CD14-positive monocyte (primary cell): ENCODE measurements at regions not wholly inside any gene's neighbourhood (a gene's known extent, or its start where the extent isn't known, plus 50 kb on each side); places are given as distances from the start of the nearest gene placed in this dataset.

Experiments
- DNase-seq, 3 donors: peaks; one replicate each; pipeline ENCODE4 v3.0.0-alpha.2; 2011 to 2022
- H2AFZ ChIP-seq: 2 replicates; pipeline ENCODE4 v1.6.0; 2012; ENCODE audit warnings: mild to moderate bottlenecking, low read depth, low read length, inconsistent platforms; ENCODE audit not compliant: insufficient read depth, poor library complexity, severe bottlenecking
- H3K27ac ChIP-seq, 2 donors: 1 replicate in 1 of 2; 2 replicates in 1 of 2; pipeline ENCODE4 v1.5.1; 2012 to 2013; ENCODE audit warnings: low read length in 2 of 2, control low read depth in 1 of 2, inconsistent platforms in 1 of 2, low read depth in 1 of 2, mild to moderate bottlenecking in 1 of 2
- H3K27me3 ChIP-seq, 2 donors: one replicate each; pipeline versions ENCODE4 v1.6.0 to v1.6.1; 2011 to 2013; ENCODE audit warnings: low read length in 2 of 2; ENCODE audit not compliant: control insufficient read depth in 2 of 2, insufficient read depth in 2 of 2
- H3K36me3 ChIP-seq, 2 donors: replicated peaks in 1 of 2; 1 replicate in 1 of 2; 2 replicates in 1 of 2; pipeline versions ENCODE4 v1.5.1 to v1.6.1; 2012 to 2013; ENCODE audit warnings: low read length in 2 of 2, control low read depth in 1 of 2, inconsistent platforms in 1 of 2, mild to moderate bottlenecking in 1 of 2; ENCODE audit not compliant: insufficient read depth in 2 of 2, control insufficient read depth in 1 of 2
- H3K4me1 ChIP-seq, 2 donors: 1 replicate in 1 of 2; 2 replicates in 1 of 2; pipeline versions ENCODE4 v1.5.1 to v1.6.1; 2012 to 2013; ENCODE audit warnings: low read length in 2 of 2, control low read depth in 1 of 2, inconsistent platforms in 1 of 2, mild to moderate bottlenecking in 1 of 2, moderate library complexity in 1 of 2; ENCODE audit not compliant: insufficient read depth in 2 of 2, control insufficient read depth in 1 of 2
- H3K4me2 ChIP-seq: replicated peaks from 2 replicates; pipeline ENCODE3; 2012; ENCODE audit warnings: low read length, moderate library complexity, mild to moderate bottlenecking; ENCODE audit not compliant: poor library complexity, severe bottlenecking; ENCODE audit errors: extremely low read depth
- H3K4me3 ChIP-seq, 3 experiments: fragments of 200-600 bp in 1 of 3; sonication (generic) in 1 of 3; replicated peaks in 1 of 3; 1 replicate in 2 of 3; 2 replicates in 1 of 3; pipeline ENCODE4 v1.5.1; 2011 to 2013; ENCODE audit warnings: low read length in 3 of 3, mild to moderate bottlenecking in 3 of 3, control low read depth in 2 of 3, low read depth in 2 of 3, inconsistent platforms in 1 of 3, moderate library complexity in 1 of 3
- H3K79me2 ChIP-seq: 2 replicates; pipeline ENCODE4 v1.6.0; 2012; ENCODE audit warnings: mild to moderate bottlenecking, control low read depth, inconsistent platforms, low read length, moderate library complexity; ENCODE audit not compliant: insufficient read depth
- H3K9ac ChIP-seq: 2 replicates; pipeline ENCODE4 v1.6.0; 2017; ENCODE audit warnings: low read length, mild to moderate bottlenecking; ENCODE audit not compliant: insufficient read depth, poor library complexity, severe bottlenecking
- H3K9me3 ChIP-seq, 2 donors: replicated peaks in 1 of 2; 1 replicate in 1 of 2; 2 replicates in 1 of 2; pipeline versions ENCODE4 v1.5.1 to v1.6.1; 2012 to 2013; ENCODE audit warnings: low read length in 2 of 2, control low read depth in 1 of 2; ENCODE audit not compliant: control insufficient read depth in 1 of 2, insufficient read depth in 1 of 2
- H4K20me1 ChIP-seq: 2 replicates; pipeline ENCODE4 v1.6.0; 2012; ENCODE audit warnings: mild to moderate bottlenecking, low read length, control low read depth, moderate library complexity; ENCODE audit not compliant: insufficient read depth
- H3K27ac Mint-ChIP-seq, 7 donors: one replicate each; pipeline ENCODE4 v1.8.0; 2020; ENCODE audit warnings: mild to moderate bottlenecking in 7 of 7, mixed read lengths in 7 of 7, moderate library complexity in 6 of 7, inconsistent platforms in 2 of 7
- H3K27me3 Mint-ChIP-seq, 3 donors: one replicate each; pipeline ENCODE4 v1.8.0; 2021 to 2022; ENCODE audit warnings: low read depth in 3 of 3, mild to moderate bottlenecking in 3 of 3, mixed read lengths in 3 of 3, moderate library complexity in 3 of 3, inconsistent platforms in 1 of 3
- H3K36me3 Mint-ChIP-seq, 2 donors: one replicate each; pipeline ENCODE4 v1.8.0; 2020; ENCODE audit warnings: mixed read lengths in 2 of 2, inconsistent platforms in 1 of 2, mild to moderate bottlenecking in 1 of 2
- H3K4me1 Mint-ChIP-seq: one replicate; pipeline ENCODE4 v1.8.0; 2020; ENCODE audit warnings: mild to moderate bottlenecking, mixed read lengths
- H3K4me3 Mint-ChIP-seq, 2 donors: one replicate each; pipeline ENCODE4 v1.8.0; 2020; ENCODE audit warnings: mild to moderate bottlenecking in 2 of 2, mixed read lengths in 2 of 2, moderate library complexity in 1 of 2
- H3K9me3 Mint-ChIP-seq, 7 donors: one replicate each; pipeline ENCODE4 v1.8.0; 2020 to 2022; ENCODE audit warnings: mixed read lengths in 7 of 7, mild to moderate bottlenecking in 6 of 7, moderate library complexity in 6 of 7, inconsistent platforms in 2 of 7
- CTCF ChIP-seq: fragments of 200-600 bp; IDR thresholded peaks from one replicate; pipeline ENCODE4 v1.8.0; 2022; ENCODE audit warnings: antibody characterized with exemption, mild to moderate bottlenecking
- whole genome bisulfite sequencing: methylation state at CpG from one replicate; pipeline ENCODE4 v1.1.5; 2013; ENCODE audit warnings: missing lambda C conversion rate; ENCODE audit not compliant: insufficient coverage; 5-methylcytosine and 5-hydroxymethylcytosine counted together
- intact Hi-C, 2 donors: fragments of 100-400 bp; cut with micrococcal nuclease; formaldehyde crosslinking; loops; one replicate each; pipeline versions ENCODE4 v1.15.0 to v1.15.1; 2023

GRCh38 chr22:27571463-27572277 is 229.9 kb downstream of the MN1 start:
- no peak for DNase-seq
- H3K27me3 ChIP-seq, result no peaks in the 10 kb centered on the region

GRCh38 chr22:27572278-27572666 is 229.3 kb downstream of the MN1 start:
- no peaks in the 10 kb centered on the region for H3K27me3 ChIP-seq
- Mint-ChIP-seq H3K4me1 (peaks cover 14% of the 10 kb centered on the region), H3K9me3 (peaks cover 3 to 6% (median 5%) of the 10 kb centered on the region in 7 donors), H3K36me3 (peaks cover 0 to 2% of the 10 kb centered on the region in 2 donors), H3K27ac (no peak overlapping the region), H3K27me3 (peaks cover 8 to 13% (median 11%) of the 10 kb centered on the region in 3 donors), H3K4me3 (no peak overlapping the region)
- no CpG with 5 or more reads among the region's 2 CpGs for WGBS
- no peaks in the 10 kb centered on the region for H3K36me3 ChIP-seq
- no peak overlapping the region for H3K4me3 ChIP-seq
- no peak for TF ChIP-seq CTCF
- peaks cover 0 to 6% of the 10 kb centered on the region in 2 donors for H3K9me3 ChIP-seq
- no peaks in the 10 kb centered on the region for H3K79me2 ChIP-seq
- H3K4me1 ChIP-seq, result peaks cover 0 to 4% of the 10 kb centered on the region in 2 donors
- intact Hi-C loops, result no loop called here
- no peak for DNase-seq
- H3K4me2 ChIP-seq, result no peak overlapping the region
- no peak overlapping the region for H3K9ac ChIP-seq
- no peak overlapping the region for H2AFZ ChIP-seq
- H4K20me1 ChIP-seq, result no peaks in the 10 kb centered on the region
- no peak overlapping the region for H3K27ac ChIP-seq

More at GRCh38 chr22:27571463-27572277, 229.9 kb downstream of the MN1 start:
- Mint-ChIP-seq H3K27me3 (peaks cover 7 to 11% (median 8%) of the 10 kb centered on the region in 3 donors), H3K9me3 (peaks cover 3 to 6% (median 5%) of the 10 kb centered on the region in 7 donors), H3K36me3 (peaks cover 0 to 2% of the 10 kb centered on the region in 2 donors), H3K4me1 (peaks cover 14% of the 10 kb centered on the region), H3K27ac (no peak overlapping the region), H3K4me3 (no peak overlapping the region)
- Histone ChIP-seq H3K27ac (no peak overlapping the region), H3K9me3 (peaks cover 0 to 6% of the 10 kb centered on the region in 2 donors), H3K9ac (no peak overlapping the region), H3K4me1 (peaks cover 0 to 4% of the 10 kb centered on the region in 2 donors), H3K79me2 (no peaks in the 10 kb centered on the region), H4K20me1 (no peaks in the 10 kb centered on the region), H3K4me2 (no peak overlapping the region), H2AFZ (no peak overlapping the region), H3K4me3 (no peak overlapping the region), H3K36me3 (no peaks in the 10 kb centered on the region)
- TF ChIP-seq CTCF, result no peak
- intact Hi-C loops, result no loop called here
- 92% methylated on average over 9 of the region's 12 CpGs for WGBS
